AG10803 (cell line): ENCODE measurements at regions not wholly inside any gene's neighbourhood (a gene's known extent, or its start where the extent isn't known, plus 50 kb on each side); places are given as distances from the start of the nearest gene placed in this dataset.
A peak's percentile ranks its signal among the peaks of the same experiment; 100 is the strongest.

Experiments used
- DNase-seq: peaks from one replicate; pipeline ENCODE4 v3.0.0; 2010; ENCODE audit warnings: low read depth
- H3K4me3 ChIP-seq: 2 replicates; pipeline ENCODE4 v1.5.1; 2011; ENCODE audit warnings: mild to moderate bottlenecking, low read length, control low read depth
- TF ChIP-seq, protein P1 (sequence below): conservative IDR thresholded peaks from 2 replicates; pipeline ENCODE4 v1.5.1; 2011; ENCODE audit warnings: mild to moderate bottlenecking, low read length, control low read depth, inconsistent platforms

DNA sequence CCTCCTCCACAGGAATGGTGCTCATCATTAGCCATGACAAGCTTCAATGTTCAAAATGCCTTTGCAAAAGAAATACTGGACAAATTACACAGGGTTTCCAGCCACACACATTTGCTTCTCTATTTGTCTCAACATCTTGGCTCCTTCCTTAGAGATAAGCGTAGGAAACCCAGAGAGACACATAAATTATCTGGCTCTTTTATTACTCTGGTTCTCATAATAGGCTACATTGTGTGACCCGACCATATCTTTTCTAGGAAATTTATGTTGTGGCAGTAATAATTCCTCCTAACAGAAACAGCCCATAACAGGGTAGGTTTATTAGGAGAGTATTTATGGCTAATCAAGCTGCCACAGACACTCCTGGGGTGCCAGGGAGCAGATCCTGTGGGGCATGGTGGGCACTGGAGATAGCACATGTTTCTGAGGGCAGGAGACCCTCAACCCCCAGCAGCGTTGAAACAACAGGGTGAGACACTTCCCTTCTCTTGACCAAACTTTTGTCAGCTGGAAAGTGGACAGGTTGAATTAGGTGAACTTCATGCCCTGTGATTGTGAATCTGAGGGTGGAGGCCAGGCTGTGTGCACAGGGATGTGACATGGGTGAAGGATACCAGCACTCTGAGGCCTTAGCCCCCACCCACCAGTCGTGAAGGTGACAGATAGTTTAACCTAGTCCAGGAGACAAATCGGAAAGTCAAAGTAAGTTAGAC lies 295.9 kb upstream of the ZNF32 start:
- TF ChIP-seq, protein P1, sequence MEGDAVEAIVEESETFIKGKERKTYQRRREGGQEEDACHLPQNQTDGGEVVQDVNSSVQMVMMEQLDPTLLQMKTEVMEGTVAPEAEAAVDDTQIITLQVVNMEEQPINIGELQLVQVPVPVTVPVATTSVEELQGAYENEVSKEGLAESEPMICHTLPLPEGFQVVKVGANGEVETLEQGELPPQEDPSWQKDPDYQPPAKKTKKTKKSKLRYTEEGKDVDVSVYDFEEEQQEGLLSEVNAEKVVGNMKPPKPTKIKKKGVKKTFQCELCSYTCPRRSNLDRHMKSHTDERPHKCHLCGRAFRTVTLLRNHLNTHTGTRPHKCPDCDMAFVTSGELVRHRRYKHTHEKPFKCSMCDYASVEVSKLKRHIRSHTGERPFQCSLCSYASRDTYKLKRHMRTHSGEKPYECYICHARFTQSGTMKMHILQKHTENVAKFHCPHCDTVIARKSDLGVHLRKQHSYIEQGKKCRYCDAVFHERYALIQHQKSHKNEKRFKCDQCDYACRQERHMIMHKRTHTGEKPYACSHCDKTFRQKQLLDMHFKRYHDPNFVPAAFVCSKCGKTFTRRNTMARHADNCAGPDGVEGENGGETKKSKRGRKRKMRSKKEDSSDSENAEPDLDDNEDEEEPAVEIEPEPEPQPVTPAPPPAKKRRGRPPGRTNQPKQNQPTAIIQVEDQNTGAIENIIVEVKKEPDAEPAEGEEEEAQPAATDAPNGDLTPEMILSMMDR, result no peak

DNA sequence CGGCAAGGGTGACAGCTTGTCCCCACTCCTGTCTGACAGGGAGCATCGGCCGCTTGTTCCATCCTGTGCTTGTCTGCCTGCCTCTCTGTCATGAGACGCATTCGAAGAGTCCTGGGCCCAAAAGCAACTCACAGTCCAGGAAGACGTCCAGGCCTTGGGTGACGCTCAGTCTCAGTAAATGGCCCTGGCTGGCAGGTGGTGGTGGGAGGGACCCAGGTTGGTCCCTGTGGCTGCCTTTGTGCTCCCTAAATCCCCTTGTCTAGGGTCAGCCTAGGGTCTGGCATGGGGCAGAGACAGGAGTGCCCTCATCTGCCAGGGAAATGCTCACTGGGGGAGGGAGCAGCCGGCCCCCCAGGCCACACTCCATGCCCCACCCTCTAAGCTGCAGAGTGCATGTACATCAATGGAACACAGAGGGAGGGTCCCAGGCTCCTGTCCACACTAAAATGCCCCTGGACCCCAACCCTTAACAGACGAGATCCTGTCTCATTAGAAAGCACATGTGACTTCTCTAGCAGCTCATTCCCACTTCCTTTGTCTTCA lies 295.2 kb upstream of the ZNF32 start:
- no peak for DNase-seq
- no peak overlapping the region for H3K4me3 ChIP-seq
- TF ChIP-seq, protein P1, result no peak

More for the DNA sequence above, 295.9 kb upstream of the ZNF32 start:
- no peak for DNase-seq
- no peak overlapping the region for H3K4me3 ChIP-seq

GRCh38 chr10:43943119-43943817 lies 294.6 kb upstream of the ZNF32 start:
- TF ChIP-seq, protein P1, result no peak
- no peak overlapping the region for H3K4me3 ChIP-seq
- no peak for DNase-seq

DNA sequence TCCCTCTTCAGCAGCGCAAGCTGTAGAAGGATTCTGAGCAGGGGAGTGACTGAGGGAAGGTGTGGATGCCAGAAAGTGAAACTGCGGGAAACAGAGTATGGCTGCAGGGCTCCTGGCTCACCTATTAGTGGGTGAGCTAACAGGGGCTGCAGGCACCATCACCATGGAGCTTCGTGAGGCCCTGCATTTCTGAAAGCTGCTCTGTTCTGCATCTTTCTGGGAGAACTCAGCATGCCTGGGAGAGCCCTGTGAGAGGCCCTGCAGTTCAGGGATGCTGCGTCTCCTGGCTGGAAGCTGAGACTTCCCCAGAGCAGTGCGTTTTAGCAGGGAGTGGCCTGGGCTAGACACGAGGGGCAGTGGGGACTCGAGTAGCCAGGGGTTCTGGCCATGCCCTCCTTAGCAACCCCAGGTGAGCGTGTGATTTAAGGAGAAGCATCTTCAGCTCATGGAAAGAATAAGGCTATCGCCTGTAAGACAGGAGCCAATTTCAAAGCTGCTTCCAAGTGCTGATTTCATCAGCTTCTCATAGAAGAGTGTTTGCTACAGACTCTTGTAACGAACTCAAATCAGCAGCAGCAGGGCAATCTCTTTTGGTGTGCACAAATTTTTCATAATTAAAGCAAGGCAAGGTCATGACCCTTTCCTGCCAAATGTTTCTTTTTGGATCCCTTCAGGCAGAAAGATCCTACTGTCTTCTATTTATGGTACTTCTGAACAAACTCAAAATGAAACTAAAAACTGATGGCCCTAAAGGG lies 293.6 kb upstream of the ZNF32 start:
- DNase-seq, result peak; percentile 34
- TF ChIP-seq, protein P1, result no peak
- no peak overlapping the region for H3K4me3 ChIP-seq

GRCh38 chr10:43940898-43941837 lies 292.5 kb upstream of the ZNF32 start:
- TF ChIP-seq, protein P1, result no peak
- DNase-seq, result no peak
- H3K4me3 ChIP-seq, result no peak overlapping the region
